ENCODE measurements at regions not wholly inside any gene's neighbourhood (a gene's known extent, or its start where the extent isn't known, plus 50 kb on each side); places are given as distances from the start of the nearest gene placed in this dataset.

- no peak for DNase-seq (ENCODE audit: low spot score)
Observed at GRCh38 chr5:174596429-174596828, 128.0 kb upstream of the MSX2 start.

GRCh38 chr5:174599992-174600391 is 124.4 kb upstream of the MSX2 start:
- no peak for DNase-seq (ENCODE audit: low spot score)

DNA sequence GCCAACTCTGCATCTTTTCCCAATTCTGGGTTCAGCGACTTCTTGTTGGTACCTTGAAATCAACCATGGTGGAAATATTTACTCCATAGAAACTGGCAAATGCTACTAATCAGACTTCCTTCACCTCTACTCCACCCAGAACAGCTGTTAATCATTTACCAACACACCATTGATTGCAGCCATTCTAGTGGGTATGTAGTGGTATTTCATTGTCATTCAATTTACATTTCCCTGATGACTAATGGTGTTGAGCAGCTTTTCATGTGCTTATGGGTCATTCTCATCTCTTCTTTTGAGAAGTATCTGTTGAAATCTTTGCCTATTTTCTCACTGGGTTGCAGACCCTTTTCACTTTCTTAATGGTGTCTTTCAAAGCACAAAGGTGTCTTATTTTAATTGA is 122.4 kb upstream of the MSX2 start:
- no peak for DNase-seq (ENCODE audit: low spot score)

DNA sequence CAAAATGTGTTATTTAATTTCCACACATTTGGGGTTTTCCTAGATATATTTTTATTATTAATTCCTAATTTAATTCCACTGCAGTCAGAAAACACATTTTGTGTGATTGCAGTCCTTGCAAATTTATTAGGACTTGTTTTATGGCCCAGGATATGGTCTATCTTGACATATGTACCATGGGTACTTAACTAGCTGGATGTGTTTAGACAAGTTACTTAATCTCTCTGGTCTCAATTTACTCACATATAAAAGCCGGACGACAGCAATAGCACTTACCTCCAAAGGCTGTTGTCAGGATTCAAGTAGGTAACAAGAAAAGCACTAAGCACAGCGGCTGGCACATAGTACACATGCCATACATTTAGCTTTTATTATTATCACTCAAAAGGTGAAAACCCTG is 118.2 kb upstream of the MSX2 start:
- no peak for DNase-seq (ENCODE audit: low spot score)

GRCh38 chr5:174606646-174607045 is 117.7 kb upstream of the MSX2 start:
- no peak for DNase-seq (ENCODE audit: low spot score)

- DNase-seq (ENCODE audit: low spot score) = no peak
Observed at GRCh38 chr5:174607205-174607604, 117.2 kb upstream of the MSX2 start.

DNA sequence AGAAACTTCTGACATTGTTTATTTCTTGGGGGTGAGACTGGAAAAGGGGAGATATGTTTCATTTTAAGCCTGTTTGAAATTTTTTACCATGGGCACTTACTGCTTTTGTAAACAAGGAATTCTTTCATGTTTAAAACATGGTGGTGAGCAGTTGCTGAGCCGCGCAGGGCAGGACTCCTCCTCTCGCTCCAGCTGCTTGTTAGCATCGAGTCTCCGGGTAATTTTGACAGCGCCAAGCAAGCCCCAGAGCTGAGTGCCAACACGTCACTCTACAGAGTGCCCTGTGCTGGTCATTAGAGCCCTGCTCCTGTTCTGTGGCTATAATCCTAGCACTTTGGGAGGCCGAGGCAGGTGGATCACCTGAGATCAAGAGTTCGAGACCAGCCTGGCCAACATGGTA is 116.5 kb upstream of the MSX2 start:
- no peak for DNase-seq (ENCODE audit: low spot score)

GRCh38 chr5:174608631-174609097 is 115.7 kb upstream of the MSX2 start:
- no peak for DNase-seq (ENCODE audit: low spot score)

DNA sequence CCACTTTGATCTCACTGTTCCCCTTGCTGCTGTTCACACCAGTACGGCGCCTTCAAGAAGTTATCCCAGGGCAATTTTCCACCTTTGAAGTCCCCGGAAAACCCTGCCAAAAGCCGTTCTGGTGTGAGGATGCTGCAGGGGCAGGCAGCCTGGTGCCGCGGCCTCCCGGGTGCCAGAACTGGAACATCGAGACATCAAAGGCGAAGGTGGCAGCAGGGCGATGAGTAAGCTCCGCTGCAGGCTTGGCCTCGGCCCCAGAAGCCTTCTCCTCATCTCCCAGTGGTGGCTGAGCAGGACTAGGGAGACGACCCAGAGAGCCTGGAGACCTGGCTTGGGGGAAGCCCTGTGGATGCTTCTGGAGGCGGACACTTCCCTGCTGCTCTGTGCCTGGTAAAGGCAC is 115.3 kb upstream of the MSX2 start:
- DNase-seq (ENCODE audit: low spot score) = no peak

- DNase-seq (ENCODE audit: low spot score) = no peak
Observed at GRCh38 chr5:174610968-174611367, 113.4 kb upstream of the MSX2 start.

DNA sequence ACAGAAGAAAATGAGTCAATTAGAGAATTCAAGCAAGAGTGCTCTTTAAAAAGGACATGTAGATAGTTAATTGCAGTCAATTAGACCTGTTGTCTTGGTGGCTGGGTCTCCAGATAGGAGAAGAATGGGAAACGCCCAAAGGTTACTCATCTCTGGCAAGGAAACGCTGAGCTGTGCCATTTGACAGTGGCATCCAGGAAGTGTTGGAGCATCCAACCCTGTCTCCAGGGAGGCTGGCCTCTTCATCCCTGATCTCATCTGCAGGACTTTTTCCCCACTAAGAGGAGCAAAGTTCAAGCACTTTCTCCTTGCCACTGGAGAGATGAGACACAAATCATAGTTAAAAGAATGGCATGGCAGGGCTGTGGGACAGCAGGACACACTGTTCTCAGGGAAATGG is 111.7 kb upstream of the MSX2 start:
- DNase-seq (ENCODE audit: low spot score) = no peak

DNA sequence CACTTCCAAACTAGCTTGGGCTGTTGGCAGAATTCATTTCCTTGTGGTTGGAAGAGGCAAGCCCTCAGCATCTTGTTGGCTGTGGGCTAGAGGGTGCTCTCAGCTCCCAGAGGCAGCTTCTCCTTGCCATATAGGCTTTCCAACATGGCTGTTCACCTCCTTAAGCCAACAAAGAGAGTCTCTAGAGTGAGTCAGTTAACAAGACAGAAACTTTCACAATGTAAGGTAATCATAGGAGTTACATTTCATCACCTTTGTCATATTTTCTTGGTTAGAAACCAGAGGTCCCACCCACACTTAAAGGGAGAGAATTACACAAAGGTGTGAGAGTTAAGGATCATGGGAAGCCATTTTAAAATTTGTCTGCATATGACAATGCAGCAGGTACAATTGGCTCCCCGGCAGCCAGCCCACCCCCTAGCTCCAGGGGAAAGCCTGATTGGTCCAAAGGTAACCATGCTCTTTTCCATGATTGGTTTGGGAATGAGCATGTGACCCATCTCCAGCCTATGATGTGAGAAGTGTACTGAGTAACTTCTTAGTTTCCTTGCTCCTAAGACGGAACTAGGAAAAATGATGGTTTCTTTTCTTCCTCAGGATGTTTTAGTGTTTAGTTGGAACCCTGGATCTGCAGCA is 109.8 kb upstream of the MSX2 start:
- DNase-seq (ENCODE audit: low spot score) = no peak

DNA sequence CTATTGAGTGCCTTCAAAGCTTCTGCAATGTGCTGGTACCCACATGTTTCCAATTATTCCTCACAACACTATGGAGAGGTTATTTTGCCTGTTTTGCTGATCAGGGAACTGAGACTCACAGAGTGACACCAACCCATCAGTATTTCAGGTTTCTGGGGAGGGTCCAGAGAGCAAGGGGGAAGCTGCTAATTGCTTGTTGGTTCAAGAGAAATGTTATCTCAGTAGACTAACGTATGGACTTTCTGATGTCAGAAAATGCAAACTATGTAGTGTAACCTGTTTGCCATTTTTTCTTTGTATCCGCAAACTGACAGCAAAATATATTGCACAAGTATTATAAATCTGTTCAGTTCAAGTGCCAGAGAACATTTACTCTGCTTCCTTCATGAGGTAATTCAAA is 108.3 kb upstream of the MSX2 start:
- DNase-seq (ENCODE audit: low spot score) = no peak

DNA sequence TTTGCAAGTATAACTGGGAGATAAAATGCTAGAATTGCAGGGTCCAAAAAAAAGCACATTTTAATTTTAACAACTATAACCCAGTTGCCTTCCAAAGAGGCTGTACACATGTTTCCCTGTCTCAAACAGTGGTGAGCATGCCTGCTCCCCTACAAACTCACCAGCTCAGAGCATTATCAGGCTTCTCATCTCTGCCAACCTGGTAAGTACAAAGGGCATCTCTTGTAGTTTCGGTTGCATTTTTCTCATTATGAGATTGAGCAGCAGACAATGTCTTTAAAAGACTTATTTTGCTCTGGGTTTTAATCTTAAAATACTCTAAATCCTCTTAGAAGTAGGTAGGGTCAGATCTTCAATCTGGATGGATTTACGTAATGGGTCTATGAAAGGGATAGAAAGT is 107.1 kb upstream of the MSX2 start:
- DNase-seq (ENCODE audit: low spot score) = no peak

- no peak for DNase-seq (ENCODE audit: low spot score)
Observed at GRCh38 chr5:174617910-174618309, 106.5 kb upstream of the MSX2 start.

DNA sequence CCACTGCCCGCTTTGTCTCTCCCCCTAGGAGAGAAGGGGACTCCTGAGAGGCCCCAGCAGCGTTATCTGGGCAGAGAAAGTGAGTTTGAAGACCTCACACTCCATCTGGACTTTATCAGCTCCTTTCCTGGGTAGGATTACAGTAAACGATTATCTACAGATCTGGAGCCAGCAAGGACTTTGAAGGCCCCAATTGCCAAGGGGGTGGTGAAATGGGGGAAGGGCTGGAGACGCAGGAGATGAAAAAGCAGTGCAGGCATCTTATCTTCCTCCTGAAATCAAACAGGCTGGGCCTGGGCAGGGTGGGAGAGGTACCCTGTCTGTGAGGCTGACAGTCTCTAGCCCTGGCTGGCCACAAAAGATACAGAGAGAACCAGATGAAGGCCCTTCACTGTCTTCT is 105.8 kb upstream of the MSX2 start:
- no peak for DNase-seq (ENCODE audit: low spot score)

DNA sequence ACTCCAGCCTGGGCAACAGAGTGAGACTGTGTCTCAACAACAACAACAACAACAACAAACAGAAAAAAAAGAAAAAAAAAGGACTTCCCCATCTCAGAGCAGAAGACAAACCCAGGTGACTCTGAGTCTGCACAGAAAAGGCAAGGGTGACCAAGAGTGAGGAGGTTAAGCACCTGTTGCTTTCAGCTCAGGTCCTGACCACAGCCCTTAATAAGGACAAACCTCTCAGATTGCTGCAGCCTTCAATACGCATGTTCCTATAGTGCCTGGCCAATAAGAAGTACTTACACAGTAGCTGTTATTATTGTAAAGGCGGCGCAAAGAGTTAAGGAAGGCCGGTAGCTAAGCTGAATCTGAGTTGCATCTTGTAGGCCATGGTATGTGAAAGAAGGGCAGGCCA is 102.3 kb upstream of the MSX2 start:
- no peak for DNase-seq (ENCODE audit: low spot score)

- no peak for DNase-seq (ENCODE audit: low spot score)
Observed at GRCh38 chr5:174623018-174623417, 101.4 kb upstream of the MSX2 start.

DNA sequence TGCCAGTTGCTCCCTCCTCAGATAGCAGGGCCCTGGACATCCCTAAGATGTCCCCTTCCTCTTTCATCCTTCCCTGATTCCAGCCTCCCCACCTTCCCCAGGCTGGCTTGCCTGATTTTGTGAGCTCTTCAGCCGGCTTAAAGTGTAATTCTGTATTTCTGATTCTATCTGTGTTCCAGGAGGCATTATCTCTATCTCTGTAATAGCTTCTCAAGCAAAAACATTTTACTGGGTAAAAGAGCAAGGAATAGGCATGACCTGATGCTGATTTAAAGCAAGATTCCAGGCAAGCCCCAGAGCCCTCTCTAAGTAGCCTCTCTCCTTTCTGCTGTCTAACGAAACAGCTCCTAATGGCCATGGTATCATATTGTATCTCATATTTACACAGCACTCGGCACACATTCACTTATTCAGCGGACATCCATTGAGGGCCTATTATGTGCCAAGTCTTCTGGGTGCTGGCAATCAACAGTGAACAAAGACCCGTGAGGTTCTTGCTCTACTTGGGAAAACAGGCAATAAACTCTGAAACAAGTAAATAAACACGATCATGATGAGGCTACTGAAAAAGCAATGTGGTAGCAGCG is 100.9 kb upstream of the MSX2 start:
- DNase-seq (ENCODE audit: low spot score) = no peak

- no peak for DNase-seq (ENCODE audit: low spot score)
Observed at GRCh38 chr5:174624733-174625522, 99.5 kb upstream of the MSX2 start.

DNA sequence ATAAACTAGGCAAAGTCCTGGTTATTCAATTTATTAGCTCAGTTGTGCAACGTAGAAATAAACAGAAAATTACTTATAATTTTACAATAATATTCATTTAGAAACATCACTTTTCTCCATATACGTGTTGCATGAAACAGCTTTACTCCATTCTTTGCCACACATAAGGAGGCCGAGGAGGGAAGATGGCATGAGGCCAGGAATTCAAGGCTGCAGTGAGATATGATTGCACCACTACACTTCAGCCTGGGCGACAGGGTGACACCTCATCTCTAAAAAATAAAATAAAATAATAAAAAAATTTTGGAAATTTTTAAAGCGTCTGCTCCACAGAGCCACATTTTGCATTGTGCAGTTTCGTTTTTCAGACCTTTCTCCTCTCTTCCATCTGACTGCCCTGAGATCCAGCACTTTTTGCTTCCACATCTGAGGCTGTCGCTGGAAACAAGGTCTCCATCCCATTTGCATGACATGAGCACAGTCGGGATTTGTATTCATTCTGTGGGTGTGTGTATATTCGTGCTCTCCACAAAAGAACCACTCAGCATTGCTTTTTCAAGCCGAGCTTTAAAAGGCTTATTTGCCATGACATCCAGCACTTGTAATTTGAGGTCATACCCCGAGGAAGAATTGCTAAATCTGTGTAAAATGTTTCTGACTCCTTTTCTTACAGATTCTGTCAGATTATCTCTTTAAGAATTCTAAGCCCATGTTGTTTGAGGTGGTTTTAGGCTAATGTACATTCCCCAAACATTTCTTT is 98.6 kb upstream of the MSX2 start:
- DNase-seq (ENCODE audit: low spot score) = no peak

DNA sequence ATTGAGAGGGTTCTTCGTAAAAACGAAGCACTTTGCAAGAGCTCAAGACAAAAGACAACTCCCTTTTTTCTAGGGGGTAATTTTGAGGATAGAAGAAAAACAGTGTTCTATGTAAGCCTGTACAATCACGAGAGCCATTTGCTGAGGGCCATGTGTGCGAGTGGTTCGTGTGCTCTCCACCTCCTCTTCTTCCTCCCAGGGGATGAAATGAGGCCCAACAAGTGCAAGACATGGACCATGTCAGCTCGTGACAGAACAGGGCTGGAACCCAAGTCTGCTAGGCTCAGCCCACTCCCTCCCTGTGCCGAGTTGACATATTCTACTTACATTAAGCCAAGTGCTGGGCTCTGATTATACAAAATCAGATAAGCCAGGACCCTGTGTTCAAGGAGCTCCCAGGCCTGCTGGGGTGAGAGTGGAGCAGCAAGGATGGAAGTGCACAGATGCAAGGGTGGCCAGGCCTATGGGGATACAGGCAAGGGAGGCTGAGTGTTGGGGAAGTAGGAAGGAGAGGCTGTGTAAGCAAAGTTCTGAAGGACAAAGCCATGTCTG is 97.9 kb upstream of the MSX2 start:
- DNase-seq (ENCODE audit: low spot score) = no peak
